GM10266 (cell line): ENCODE measurements at regions not wholly inside any gene's neighbourhood (a gene's known extent, or its start where the extent isn't known, plus 50 kb on each side); places are given as distances from the start of the nearest gene placed in this dataset.

Experiments used
- DNase-seq: peaks from one replicate; pipeline ENCODE4 v3.0.0; 2012; ENCODE audit errors: extremely low spot score
- TF ChIP-seq, protein P1 (sequence below): IDR thresholded peaks from 2 replicates; pipeline ENCODE4 v1.5.1; 2012; ENCODE audit warnings: mild to moderate bottlenecking, low read depth; ENCODE audit not compliant: control insufficient read depth, insufficient read depth; ENCODE audit errors: missing control alignments

DNA sequence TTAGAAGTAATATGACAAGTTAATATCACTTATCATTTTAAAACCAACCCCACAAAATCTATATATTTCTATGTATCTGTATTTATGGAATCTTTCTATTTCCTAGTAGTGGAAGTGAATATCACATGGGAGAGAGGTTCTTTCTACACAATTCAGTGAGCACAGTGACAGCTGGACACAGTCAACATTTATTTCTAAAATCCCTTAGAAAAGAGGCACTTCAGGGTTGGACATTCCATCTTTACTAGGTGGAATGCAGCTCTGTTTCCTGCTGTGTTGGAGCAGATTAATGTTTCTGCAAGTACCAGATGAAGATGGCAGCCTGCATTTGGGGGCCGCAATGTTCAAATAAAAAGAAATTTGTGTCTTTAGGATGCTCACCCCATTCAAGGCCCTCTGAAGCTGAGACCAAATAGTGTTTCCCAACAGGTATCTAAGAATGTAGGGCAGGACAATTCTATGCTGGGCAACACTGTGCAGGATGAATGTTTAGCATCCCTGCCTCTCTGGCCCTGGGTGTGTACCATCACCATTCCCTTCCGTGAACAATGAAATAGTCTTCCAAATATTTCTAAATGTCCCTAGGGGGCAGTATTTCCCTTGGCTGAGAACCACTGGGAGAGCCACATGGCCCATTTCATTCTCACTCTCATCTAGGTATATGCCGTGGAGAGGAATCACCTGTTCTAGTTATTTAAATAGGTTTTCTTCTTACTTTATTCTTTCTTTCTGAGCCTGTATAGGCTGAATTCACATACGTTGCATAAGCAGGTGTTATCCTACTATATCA is 394.8 kb downstream of the PRDM2 start:
- DNase-seq: peak; percentile 20
- TF ChIP-seq, protein P1, sequence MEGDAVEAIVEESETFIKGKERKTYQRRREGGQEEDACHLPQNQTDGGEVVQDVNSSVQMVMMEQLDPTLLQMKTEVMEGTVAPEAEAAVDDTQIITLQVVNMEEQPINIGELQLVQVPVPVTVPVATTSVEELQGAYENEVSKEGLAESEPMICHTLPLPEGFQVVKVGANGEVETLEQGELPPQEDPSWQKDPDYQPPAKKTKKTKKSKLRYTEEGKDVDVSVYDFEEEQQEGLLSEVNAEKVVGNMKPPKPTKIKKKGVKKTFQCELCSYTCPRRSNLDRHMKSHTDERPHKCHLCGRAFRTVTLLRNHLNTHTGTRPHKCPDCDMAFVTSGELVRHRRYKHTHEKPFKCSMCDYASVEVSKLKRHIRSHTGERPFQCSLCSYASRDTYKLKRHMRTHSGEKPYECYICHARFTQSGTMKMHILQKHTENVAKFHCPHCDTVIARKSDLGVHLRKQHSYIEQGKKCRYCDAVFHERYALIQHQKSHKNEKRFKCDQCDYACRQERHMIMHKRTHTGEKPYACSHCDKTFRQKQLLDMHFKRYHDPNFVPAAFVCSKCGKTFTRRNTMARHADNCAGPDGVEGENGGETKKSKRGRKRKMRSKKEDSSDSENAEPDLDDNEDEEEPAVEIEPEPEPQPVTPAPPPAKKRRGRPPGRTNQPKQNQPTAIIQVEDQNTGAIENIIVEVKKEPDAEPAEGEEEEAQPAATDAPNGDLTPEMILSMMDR: peak; percentile 37

DNA sequence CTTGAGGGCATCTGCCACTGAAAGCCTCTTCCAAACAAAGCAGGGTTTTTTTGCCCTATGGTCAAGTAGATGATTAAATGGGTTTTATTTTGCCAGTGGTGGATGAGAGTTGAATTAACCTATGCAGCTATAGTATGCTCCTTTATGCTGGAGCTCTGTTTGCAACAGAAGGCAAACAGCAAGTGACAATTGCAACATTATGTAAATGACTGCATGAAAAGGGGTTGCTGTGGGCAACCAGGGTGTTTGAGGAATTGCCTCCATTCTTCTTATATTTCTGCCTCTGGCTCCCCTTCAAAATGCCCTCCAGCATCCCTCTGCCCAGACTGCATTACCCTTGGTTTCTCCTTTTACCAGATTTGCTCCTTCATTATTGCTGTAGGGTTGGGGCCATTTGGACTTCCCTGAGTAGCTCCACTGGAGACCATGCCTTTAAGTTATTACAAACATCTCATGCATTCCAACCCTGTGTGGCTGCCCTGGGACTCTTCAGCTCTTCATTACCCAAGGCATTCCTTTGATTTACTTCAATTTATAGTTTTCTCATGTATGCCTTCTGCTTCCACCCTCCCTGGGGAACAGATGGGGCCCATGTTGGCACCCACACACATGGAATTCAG is 398.4 kb downstream of the PRDM2 start:
- TF ChIP-seq, protein P1: no peak
- DNase-seq: no peak

DNA sequence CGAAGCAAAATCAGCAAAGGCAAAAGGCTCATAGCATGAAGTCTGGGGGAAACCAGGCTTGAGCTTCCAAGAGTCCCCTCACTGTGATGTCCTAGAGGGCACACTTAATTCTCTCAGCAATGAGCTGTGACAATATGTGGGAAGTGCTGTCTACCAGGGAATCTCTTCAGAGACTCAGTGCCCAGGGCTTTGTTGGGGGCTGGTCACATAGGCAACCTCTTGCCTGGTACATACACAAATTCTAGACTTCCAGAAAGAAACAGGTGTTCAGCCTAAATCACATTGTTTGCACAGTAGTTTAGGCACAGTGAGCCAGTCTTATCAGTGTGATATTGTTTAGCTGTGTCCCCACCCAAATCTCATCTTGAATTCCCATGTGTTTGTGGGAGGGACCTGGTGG is 400.5 kb downstream of the PRDM2 start:
- TF ChIP-seq, protein P1: no peak
- DNase-seq: no peak

DNA sequence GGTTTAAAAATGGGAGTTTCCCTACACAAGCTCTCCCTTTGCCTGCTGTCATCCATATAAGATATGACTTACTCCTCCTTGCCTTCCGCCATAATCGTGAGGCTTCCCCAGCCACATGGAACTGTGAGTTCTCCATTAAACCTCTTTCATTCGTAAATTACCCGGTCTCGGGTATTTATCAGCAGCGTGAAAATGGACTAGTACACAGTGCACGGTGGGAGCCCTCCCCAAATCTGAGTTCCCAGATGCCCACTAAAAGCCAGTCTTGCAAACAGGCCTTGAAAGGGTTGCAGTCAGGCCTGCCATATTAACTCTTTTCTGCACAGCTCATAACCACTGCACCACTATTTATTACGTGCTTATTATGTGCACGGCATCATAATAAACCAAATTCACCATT is 400.9 kb downstream of the PRDM2 start:
- DNase-seq: no peak
- TF ChIP-seq, protein P1: no peak

DNA sequence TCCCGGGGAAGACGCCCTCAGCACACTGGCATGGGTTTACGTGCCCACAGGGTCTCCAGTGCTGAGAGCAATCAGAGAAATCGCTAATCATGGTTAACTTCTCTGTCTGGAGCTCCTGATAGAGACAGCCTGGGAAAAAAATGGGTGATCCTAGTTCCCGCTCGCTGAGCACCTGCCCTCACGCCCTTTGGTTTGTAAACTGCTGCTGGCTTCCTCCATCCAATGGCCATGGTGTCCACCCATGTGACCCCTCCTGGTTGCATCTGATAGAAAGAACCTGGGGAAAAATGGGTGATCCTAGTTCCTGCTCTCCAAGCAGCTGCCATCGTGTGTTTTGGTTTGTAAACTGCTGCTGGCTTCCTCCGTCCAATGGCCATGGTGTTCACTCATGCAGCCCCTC is 402.2 kb downstream of the PRDM2 start:
- TF ChIP-seq, protein P1: no peak
- no peak for DNase-seq

DNA sequence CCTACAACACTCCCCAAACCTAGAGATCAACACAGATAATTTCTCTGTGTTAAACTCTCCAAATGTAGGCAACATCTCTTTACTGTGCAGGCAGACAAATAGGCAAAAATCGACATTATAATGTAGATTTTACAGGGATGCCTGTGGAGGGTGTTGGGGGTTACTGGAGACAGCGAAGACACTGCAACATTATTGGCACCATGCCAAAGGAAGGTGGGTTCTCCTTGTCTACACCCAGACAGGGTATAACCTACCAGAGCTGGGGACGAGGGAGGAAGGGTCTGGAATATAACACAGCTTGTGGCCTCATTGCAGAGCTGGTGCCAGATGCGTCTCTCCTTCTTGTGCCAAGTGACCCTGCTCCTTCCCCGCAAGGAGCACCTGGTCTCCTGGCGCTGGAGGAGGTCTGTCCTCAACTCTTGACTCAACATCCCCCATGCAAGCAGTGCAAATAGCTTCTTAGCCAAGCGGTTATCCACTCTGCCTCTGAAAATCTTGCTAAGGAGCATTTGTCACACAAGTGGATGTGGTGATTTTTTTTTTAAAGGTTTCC is 404.0 kb downstream of the PRDM2 start:
- no peak for DNase-seq
- TF ChIP-seq, protein P1: no peak

DNA sequence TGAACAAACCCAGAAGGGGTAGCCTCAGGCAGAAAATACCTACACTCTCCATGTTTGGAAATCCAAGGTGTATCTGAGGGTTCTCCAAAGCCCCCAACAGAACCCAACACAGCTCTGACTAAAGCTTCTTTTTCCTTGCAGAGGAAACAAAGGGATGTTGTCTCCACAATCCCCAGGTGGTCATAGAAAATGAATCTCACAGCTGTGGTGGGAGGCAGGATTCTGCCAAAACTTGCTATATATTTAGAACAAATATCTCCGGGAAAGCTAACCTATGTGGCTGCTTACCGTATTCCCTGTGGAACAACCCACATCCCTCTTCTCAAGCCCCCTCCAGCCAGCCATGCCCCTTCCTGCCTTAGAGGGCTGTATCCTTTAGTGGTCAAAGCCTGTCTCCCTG is 406.1 kb downstream of the PRDM2 start:
- DNase-seq: no peak
- TF ChIP-seq, protein P1: no peak
